ENCODE measurements at regions not wholly inside any gene's neighbourhood (a gene's known extent, or its start where the extent isn't known, plus 50 kb on each side); places are given as distances from the start of the nearest gene placed in this dataset.

GRCh38 chr10:36066850-36067249 is 424.8 kb upstream of the FZD8 start:
- intact Hi-C loops (cut with micrococcal nuclease; ENCODE audit: unreplicated experiment): no loop called here
- Histone ChIP-seq H3K9me3 (ENCODE audit: insufficient read depth, low read depth) (no peaks in the 10 kb centered on the region), H3K27ac (no peak overlapping the region), H3K4me2 (no peak overlapping the region), H4K20me1 (ENCODE audit: insufficient read depth) (no peaks in the 10 kb centered on the region), H2AFZ (no peak overlapping the region), H3K9me2 (ENCODE audit: insufficient read depth) (no peaks in the 10 kb centered on the region), H3K4me1 (replicated peaks; ENCODE audit: insufficient read depth) (no peaks in the 10 kb centered on the region), H3K36me3 (ENCODE audit: low read depth) (no peaks in the 10 kb centered on the region), H3K4me3 (no peak overlapping the region), H3K79me2 (ENCODE audit: low read depth) (no peaks in the 10 kb centered on the region), H3F3A (ENCODE audit: insufficient read depth, low read depth) (no peaks in the 10 kb centered on the region), H3K27me3 (ENCODE audit: insufficient read depth, low read depth) (no peaks in the 10 kb centered on the region; the same call in 1 of the 2 replicates)
- DNase-seq: no peak
- TF ChIP-seq CTCF (conservative IDR thresholded peaks at IDR 0.05): no peak
- TF ChIP-seq EZH2 (IDR thresholded peaks at IDR 0.05; ENCODE audit: low read depth): no peak
- ChIA-PET POLR2A (ENCODE audit: unreplicated experiment) (no interaction called here), CTCF (no interaction called here)
- BruUV-seq (replicated peaks): no TSS peak

GRCh38 chr10:36066102-36066501 is 424.0 kb upstream of the FZD8 start:
- no peak overlapping the region for H3K4me3 ChIP-seq
- H2AFZ ChIP-seq: no peak overlapping the region
- no peaks in the 10 kb centered on the region for H3K4me1 ChIP-seq (replicated peaks; ENCODE audit: insufficient read depth)
- H3K4me2 ChIP-seq: no peak overlapping the region
- H4K20me1 ChIP-seq (ENCODE audit: insufficient read depth): no peaks in the 10 kb centered on the region
- H3K9me3 ChIP-seq (ENCODE audit: insufficient read depth, low read depth): no peaks in the 10 kb centered on the region
- no peaks in the 10 kb centered on the region for H3K36me3 ChIP-seq (ENCODE audit: low read depth)
- CTCF ChIA-PET: no interaction called here
- intact Hi-C loops (cut with micrococcal nuclease; ENCODE audit: unreplicated experiment): no loop called here
- H3K79me2 ChIP-seq (ENCODE audit: low read depth): no peaks in the 10 kb centered on the region
- no peaks in the 10 kb centered on the region for H3K9me2 ChIP-seq (ENCODE audit: insufficient read depth)
- POLR2A ChIA-PET (ENCODE audit: unreplicated experiment): no interaction called here
- BruUV-seq (replicated peaks): no TSS peak
- no peak for TF ChIP-seq EZH2 (IDR thresholded peaks at IDR 0.05; ENCODE audit: low read depth)
- no peak for TF ChIP-seq CTCF (conservative IDR thresholded peaks at IDR 0.05)
- H3F3A ChIP-seq (ENCODE audit: insufficient read depth, low read depth): no peaks in the 10 kb centered on the region
- H3K27me3 ChIP-seq (ENCODE audit: insufficient read depth, low read depth): no peaks in the 10 kb centered on the region; the same call in 1 of the 2 replicates
- H3K27ac ChIP-seq: no peak overlapping the region
- DNase-seq: no peak

GRCh38 chr10:36063396-36063795 is 421.3 kb upstream of the FZD8 start:
- H3K9me2 ChIP-seq (ENCODE audit: insufficient read depth): no peaks in the 10 kb centered on the region
- ChIA-PET CTCF (no interaction called here), POLR2A (ENCODE audit: unreplicated experiment) (no interaction called here)
- no peaks in the 10 kb centered on the region; the same call in 1 of the 2 replicates for H3K27me3 ChIP-seq (ENCODE audit: insufficient read depth, low read depth)
- no peaks in the 10 kb centered on the region for H3K4me1 ChIP-seq (replicated peaks; ENCODE audit: insufficient read depth)
- no TSS peak for BruUV-seq (replicated peaks)
- no peaks in the 10 kb centered on the region for H3K79me2 ChIP-seq (ENCODE audit: low read depth)
- H3K27ac ChIP-seq: no peak overlapping the region
- DNase-seq: no peak
- intact Hi-C loops (cut with micrococcal nuclease; ENCODE audit: unreplicated experiment): no loop called here
- H3F3A ChIP-seq (ENCODE audit: insufficient read depth, low read depth): no peaks in the 10 kb centered on the region
- no peaks in the 10 kb centered on the region for H4K20me1 ChIP-seq (ENCODE audit: insufficient read depth)
- no peaks in the 10 kb centered on the region for H3K36me3 ChIP-seq (ENCODE audit: low read depth)
- H2AFZ ChIP-seq: no peak overlapping the region
- H3K9me3 ChIP-seq (ENCODE audit: insufficient read depth, low read depth): no peaks in the 10 kb centered on the region
- TF ChIP-seq CTCF (conservative IDR thresholded peaks at IDR 0.05): no peak
- TF ChIP-seq EZH2 (IDR thresholded peaks at IDR 0.05; ENCODE audit: low read depth): no peak
- H3K4me2 ChIP-seq: no peak overlapping the region
- H3K4me3 ChIP-seq: no peak overlapping the region
